HEK293 (cell line): ENCODE measurements at regions not wholly inside any gene's neighbourhood (a gene's known extent, or its start where the extent isn't known, plus 50 kb on each side); places are given as distances from the start of the nearest gene placed in this dataset.

Experiments used
- CTCF ChIA-PET: fragments of 350-600 bp; formaldehyde crosslinking; extraction: SDS; loops from one replicate; lab custom pipeline; 2021; ENCODE audit warnings: antibody characterized with exemption; lab: Yijun Ruan, JAX
- POLR2A ChIA-PET: fragments of 300-600 bp; formaldehyde crosslinking; extraction: SDS; loops from one replicate; lab custom pipeline; 2020; ENCODE audit warnings: antibody characterized with exemption, inconsistent platforms; lab: Yijun Ruan, JAX
- H3K27ac ChIP-seq: fragments of 200-500 bp; sonication (Bioruptor generic); 2 replicates; pipeline ENCODE4 v1.5.1; 2014; ENCODE audit warnings: low read depth, low read length, control low read depth, inconsistent platforms; ENCODE audit errors: extremely low read depth
- H3K36me3 ChIP-seq, 2 experiments: fragments of 200-500 bp in 1 of 2; sonication (Bioruptor generic) in 1 of 2; 1 replicate in 1 of 2; 2 replicates in 1 of 2; pipeline ENCODE4 v1.5.1; 2014 to 2017; ENCODE audit warnings: inconsistent platforms in 2 of 2, low read length in 2 of 2; ENCODE audit not compliant: control insufficient read depth in 2 of 2, insufficient read depth in 1 of 2
- H3K4me1 ChIP-seq: fragments of 200-500 bp; sonication (Bioruptor generic); 2 replicates; pipeline ENCODE4 v1.5.1; 2014; ENCODE audit warnings: mild to moderate bottlenecking, low read length, inconsistent platforms; ENCODE audit not compliant: control insufficient read depth, insufficient read depth
- H3K4me3 ChIP-seq: 2 replicates; pipeline ENCODE4 v1.5.1; 2011; ENCODE audit warnings: low read depth, mild to moderate bottlenecking, control low read depth, low read length, moderate library complexity
- H3K9me3 ChIP-seq: fragments of 200-500 bp; sonication (Bioruptor generic); 2 replicates; pipeline ENCODE4 v1.5.1; 2014; ENCODE audit warnings: low read depth, low read length, inconsistent platforms; ENCODE audit not compliant: control insufficient read depth, insufficient read depth
- BCL11A ChIP-seq: fragments of 450-650 bp; formaldehyde crosslinking; IDR thresholded peaks from 2 replicates; pipeline ENCODE4 v1.5.1; 2016; ENCODE audit warnings: low read depth, missing biosample characterization, missing genetic modification characterization
- BCL11B ChIP-seq: fragments of 450-650 bp; formaldehyde crosslinking; IDR thresholded peaks from 2 replicates; pipeline ENCODE4 v1.5.1; 2016; ENCODE audit warnings: low read depth, missing biosample characterization, missing genetic modification characterization
- GLI4 ChIP-seq: fragments of 450-650 bp; formaldehyde crosslinking; IDR thresholded peaks from 2 replicates; pipeline ENCODE4 v1.5.1; 2016; ENCODE audit warnings: missing biosample characterization, missing genetic modification characterization
- KLF1 ChIP-seq: fragments of 450-650 bp; formaldehyde crosslinking; IDR thresholded peaks from 2 replicates; pipeline ENCODE4 v1.5.1; 2016; ENCODE audit warnings: missing biosample characterization, missing genetic modification characterization
- MYNN ChIP-seq: fragments of 450-650 bp; formaldehyde crosslinking; IDR thresholded peaks from 2 replicates; pipeline ENCODE4 v1.5.1; 2016; ENCODE audit warnings: missing biosample characterization, missing genetic modification characterization, borderline replicate concordance
- TSHZ1 ChIP-seq: fragments of 450-650 bp; formaldehyde crosslinking; IDR thresholded peaks from 2 replicates; pipeline ENCODE4 v1.5.1; 2016; ENCODE audit warnings: missing biosample characterization, missing genetic modification characterization, borderline replicate concordance
- ZBTB7A ChIP-seq: fragments of 450-650 bp; formaldehyde crosslinking; IDR thresholded peaks from 2 replicates; pipeline ENCODE4 v1.5.1; 2016; ENCODE audit warnings: low read depth, missing biosample characterization, missing genetic modification characterization
- ZNF10 ChIP-seq: fragments of 450-650 bp; formaldehyde crosslinking; IDR thresholded peaks from 2 replicates; pipeline ENCODE4 v1.5.1; 2017; ENCODE audit warnings: missing biosample characterization, missing genetic modification characterization
- ZNF146 ChIP-seq: fragments of 450-650 bp; formaldehyde crosslinking; IDR thresholded peaks from 2 replicates; pipeline ENCODE4 v1.5.1; 2016; ENCODE audit warnings: missing biosample characterization, missing genetic modification characterization
- ZNF175 ChIP-seq: fragments of 450-650 bp; formaldehyde crosslinking; IDR thresholded peaks from 2 replicates; pipeline ENCODE4 v1.5.1; 2016; ENCODE audit warnings: missing biosample characterization, missing genetic modification characterization
- ZNF214 ChIP-seq: fragments of 450-650 bp; formaldehyde crosslinking; IDR thresholded peaks from 2 replicates; pipeline ENCODE4 v1.5.1; 2017; ENCODE audit warnings: missing biosample characterization, mild to moderate bottlenecking, missing genetic modification characterization, borderline replicate concordance
- ZNF23 ChIP-seq: fragments of 450-650 bp; formaldehyde crosslinking; IDR thresholded peaks from 2 replicates; pipeline ENCODE4 v1.5.1; 2016; ENCODE audit warnings: missing biosample characterization, missing genetic modification characterization, borderline replicate concordance
- ZNF292 ChIP-seq: fragments of 450-650 bp; formaldehyde crosslinking; IDR thresholded peaks from 2 replicates; pipeline ENCODE4 v1.5.1; 2016; ENCODE audit warnings: low read depth, missing biosample characterization, missing genetic modification characterization, borderline replicate concordance
- ZNF433 ChIP-seq: fragments of 450-650 bp; formaldehyde crosslinking; IDR thresholded peaks from 2 replicates; pipeline ENCODE4 v1.5.1; 2016; ENCODE audit warnings: missing biosample characterization, missing genetic modification characterization, low read depth
- ZNF521 ChIP-seq: fragments of 450-650 bp; formaldehyde crosslinking; IDR thresholded peaks from 2 replicates; pipeline ENCODE4 v1.5.1; 2017; ENCODE audit warnings: missing biosample characterization, mild to moderate bottlenecking, missing genetic modification characterization
- ZNF530 ChIP-seq: fragments of 450-650 bp; formaldehyde crosslinking; IDR thresholded peaks from 2 replicates; pipeline ENCODE4 v1.5.1; 2016; ENCODE audit warnings: low read depth, missing biosample characterization, missing genetic modification characterization
- ZNF544 ChIP-seq: fragments of 450-650 bp; formaldehyde crosslinking; IDR thresholded peaks from 2 replicates; pipeline ENCODE4 v1.5.0; 2017; ENCODE audit warnings: missing biosample characterization, missing genetic modification characterization
- ZNF585B ChIP-seq: fragments of 450-650 bp; formaldehyde crosslinking; IDR thresholded peaks from 2 replicates; pipeline ENCODE4 v1.5.1; 2016; ENCODE audit warnings: missing biosample characterization, missing genetic modification characterization
- ZNF610 ChIP-seq: fragments of 450-650 bp; formaldehyde crosslinking; IDR thresholded peaks from 2 replicates; pipeline ENCODE4 v1.5.1; 2016; ENCODE audit warnings: missing biosample characterization, missing genetic modification characterization, borderline replicate concordance
- ZNF704 ChIP-seq: fragments of 450-650 bp; formaldehyde crosslinking; IDR thresholded peaks from 2 replicates; pipeline ENCODE4 v1.5.1; 2016; ENCODE audit warnings: missing biosample characterization, missing genetic modification characterization
- ZNF785 ChIP-seq: fragments of 450-650 bp; formaldehyde crosslinking; IDR thresholded peaks from 2 replicates; pipeline ENCODE4 v1.5.1; 2016; ENCODE audit warnings: missing biosample characterization, missing genetic modification characterization
- TF ChIP-seq, protein P1 (sequence below): fragments of 450-650 bp; formaldehyde crosslinking; IDR thresholded peaks from 2 replicates; pipeline ENCODE4; 2016; ENCODE audit warnings: missing biosample characterization, missing genetic modification characterization
- TF ChIP-seq, protein P2 (sequence below): sonication (generic); formaldehyde crosslinking; IDR thresholded peaks from 2 replicates; pipeline ENCODE4 v1.8.1; 2022; ENCODE audit warnings: mild to moderate bottlenecking, moderate library complexity, missing genetic modification reagents

DNA sequence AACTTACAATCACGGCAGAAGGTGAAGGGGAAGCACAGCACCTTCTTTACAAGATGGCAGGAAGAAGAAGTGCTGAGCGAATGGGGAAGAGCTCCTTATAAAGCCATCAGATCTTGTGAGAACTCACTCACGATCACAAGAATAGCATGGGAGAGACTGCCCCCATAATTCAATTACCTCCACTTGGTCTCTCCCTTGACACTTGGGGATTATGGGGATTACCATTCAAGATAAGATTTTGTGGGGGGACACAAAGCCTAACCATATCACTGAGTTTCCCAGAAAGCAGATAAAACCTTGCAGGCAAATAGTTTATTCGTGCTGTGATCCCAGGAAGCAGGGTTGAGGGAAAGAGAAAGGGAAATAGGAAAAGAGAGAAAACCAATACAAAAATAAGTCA lies 69.0 kb upstream of the GYPA start:
- CTCF ChIA-PET, result no interaction called here
- Histone ChIP-seq H3K4me3 (no peak overlapping the region), H3K4me1 (no peaks in the 10 kb centered on the region), H3K9me3 (no peaks in the 10 kb centered on the region), H3K36me3 (no peaks in the 10 kb centered on the region), H3K27ac (no peak overlapping the region)
- POLR2A ChIA-PET, result no interaction called here
- TF ChIP-seq, protein P1, sequence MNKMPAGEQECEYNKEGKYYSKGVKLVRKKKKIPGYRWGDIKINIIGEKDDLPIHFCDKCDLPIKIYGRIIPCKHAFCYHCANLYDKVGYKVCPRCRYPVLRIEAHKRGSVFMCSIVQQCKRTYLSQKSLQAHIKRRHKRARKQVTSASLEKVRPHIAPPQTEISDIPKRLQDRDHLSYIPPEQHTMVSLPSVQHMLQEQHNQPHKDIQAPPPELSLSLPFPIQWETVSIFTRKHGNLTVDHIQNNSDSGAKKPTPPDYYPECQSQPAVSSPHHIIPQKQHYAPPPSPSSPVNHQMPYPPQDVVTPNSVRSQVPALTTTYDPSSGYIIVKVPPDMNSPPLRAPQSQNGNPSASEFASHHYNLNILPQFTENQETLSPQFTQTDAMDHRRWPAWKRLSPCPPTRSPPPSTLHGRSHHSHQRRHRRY (tag by site-specific recombination), result no peak
- TF ChIP-seq ZNF785 (tag by site-specific recombination) (no peak), ZNF610 (no peak), ZNF10 (tag by site-specific recombination) (no peak), ZNF521 (tag by site-specific recombination) (no peak), ZNF292 (tag by site-specific recombination) (no peak), ZNF544 (tag by site-specific recombination) (no peak), ZNF23 (tag by site-specific recombination) (no peak), ZNF175 (tag by site-specific recombination) (no peak), ZNF146 (no peak), MYNN (tag by site-specific recombination) (no peak), ZNF530 (tag by site-specific recombination) (no peak), ZBTB7A (tag by site-specific recombination) (no peak)
- TF ChIP-seq, protein P2, sequence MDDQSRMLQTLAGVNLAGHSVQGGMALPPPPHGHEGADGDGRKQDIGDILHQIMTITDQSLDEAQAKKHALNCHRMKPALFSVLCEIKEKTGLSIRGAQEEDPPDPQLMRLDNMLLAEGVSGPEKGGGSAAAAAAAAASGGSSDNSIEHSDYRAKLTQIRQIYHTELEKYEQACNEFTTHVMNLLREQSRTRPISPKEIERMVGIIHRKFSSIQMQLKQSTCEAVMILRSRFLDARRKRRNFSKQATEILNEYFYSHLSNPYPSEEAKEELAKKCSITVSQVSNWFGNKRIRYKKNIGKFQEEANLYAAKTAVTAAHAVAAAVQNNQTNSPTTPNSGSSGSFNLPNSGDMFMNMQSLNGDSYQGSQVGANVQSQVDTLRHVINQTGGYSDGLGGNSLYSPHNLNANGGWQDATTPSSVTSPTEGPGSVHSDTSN, result no peak

DNA sequence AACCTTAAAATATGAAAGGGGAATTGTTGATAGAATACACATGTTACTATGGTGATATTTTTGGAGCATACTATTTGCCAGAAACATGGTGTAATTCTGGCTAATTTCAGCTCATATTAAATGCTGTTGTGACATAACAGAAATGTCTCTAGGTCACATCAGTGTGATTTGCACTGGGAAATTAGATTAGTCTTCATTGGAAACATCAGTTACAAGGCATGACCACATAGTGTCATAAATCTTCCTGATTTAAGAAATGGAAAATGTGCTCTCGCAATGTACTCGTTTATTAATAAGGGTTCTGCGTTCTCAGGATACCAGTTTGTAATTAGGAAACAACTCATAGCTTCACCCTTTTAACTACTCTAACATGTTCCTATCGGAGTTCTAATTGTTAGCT lies 72.9 kb upstream of the GYPA start:
- CTCF ChIA-PET, result no interaction called here
- H3K27ac ChIP-seq, result no peak overlapping the region
- H3K9me3 ChIP-seq, result no peaks in the 10 kb centered on the region
- TF ChIP-seq ZNF585B (tag by site-specific recombination) (no peak), BCL11B (tag by site-specific recombination) (no peak), GLI4 (tag by site-specific recombination) (no peak), ZNF704 (tag by site-specific recombination) (no peak), TSHZ1 (no peak), ZNF214 (tag by site-specific recombination) (no peak), KLF1 (no peak), ZNF433 (tag by site-specific recombination) (no peak), ZNF544 (tag by site-specific recombination) (no peak), BCL11A (no peak)
- H3K4me3 ChIP-seq, result no peak overlapping the region
- POLR2A ChIA-PET, result no interaction called here
- no peaks in the 10 kb centered on the region for H3K4me1 ChIP-seq
- H3K36me3 ChIP-seq, result no peaks in the 10 kb centered on the region
